RWPE1 (cell line): ENCODE measurements at regions not wholly inside any gene's neighbourhood (a gene's known extent, or its start where the extent isn't known, plus 50 kb on each side); places are given as distances from the start of the nearest gene placed in this dataset.
A peak's percentile ranks its signal among the peaks of the same experiment; 100 is the strongest.
"Not testable (repeated sequence)": the region's sequence is repeated elsewhere in the genome, so short reads cannot be mapped to it uniquely, and the experiment has no call there.

Experiments used
- CTCF ChIA-PET: fragments of 350-600 bp; sonication (Branson Sonifier 250); formaldehyde crosslinking; extraction: SDS; loops from one replicate; lab custom pipeline; 2021; lab: Yijun Ruan, JAX
- POLR2A ChIA-PET: fragments of 400-600 bp; formaldehyde crosslinking; extraction: SDS; loops from one replicate; lab custom pipeline; 2020; ENCODE audit warnings: antibody characterized with exemption; ENCODE audit not compliant: low non-redundant PET; lab: Yijun Ruan, JAX
- DNase-seq: peaks from one replicate; pipeline ENCODE4 v3.0.0; 2012; ENCODE audit warnings: low spot score
- H3K27ac ChIP-seq: fragments of 450-650 bp; 2 replicates; pipeline ENCODE4 v1.5.1; 2017
- TF ChIP-seq, protein P1 (sequence below): fragments of 450-650 bp; conservative IDR thresholded peaks from 2 replicates; pipeline ENCODE4 v1.5.1; 2017; ENCODE audit warnings: low read depth, mild to moderate bottlenecking

- H3K27ac ChIP-seq: no peak overlapping the region
- TF ChIP-seq, protein P1, sequence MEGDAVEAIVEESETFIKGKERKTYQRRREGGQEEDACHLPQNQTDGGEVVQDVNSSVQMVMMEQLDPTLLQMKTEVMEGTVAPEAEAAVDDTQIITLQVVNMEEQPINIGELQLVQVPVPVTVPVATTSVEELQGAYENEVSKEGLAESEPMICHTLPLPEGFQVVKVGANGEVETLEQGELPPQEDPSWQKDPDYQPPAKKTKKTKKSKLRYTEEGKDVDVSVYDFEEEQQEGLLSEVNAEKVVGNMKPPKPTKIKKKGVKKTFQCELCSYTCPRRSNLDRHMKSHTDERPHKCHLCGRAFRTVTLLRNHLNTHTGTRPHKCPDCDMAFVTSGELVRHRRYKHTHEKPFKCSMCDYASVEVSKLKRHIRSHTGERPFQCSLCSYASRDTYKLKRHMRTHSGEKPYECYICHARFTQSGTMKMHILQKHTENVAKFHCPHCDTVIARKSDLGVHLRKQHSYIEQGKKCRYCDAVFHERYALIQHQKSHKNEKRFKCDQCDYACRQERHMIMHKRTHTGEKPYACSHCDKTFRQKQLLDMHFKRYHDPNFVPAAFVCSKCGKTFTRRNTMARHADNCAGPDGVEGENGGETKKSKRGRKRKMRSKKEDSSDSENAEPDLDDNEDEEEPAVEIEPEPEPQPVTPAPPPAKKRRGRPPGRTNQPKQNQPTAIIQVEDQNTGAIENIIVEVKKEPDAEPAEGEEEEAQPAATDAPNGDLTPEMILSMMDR: no peak
- ChIA-PET CTCF (interaction anchor here (0.6 kb wide), 1 partner anchor 10 kb away, joined by 4 read pairs; no protein-coding TSS in a partner anchor), POLR2A (no interaction called here)
- DNase-seq: no peak
Measured at GRCh38 chr5:110855961-110856360, 117.2 kb downstream of the SLC25A46 start.

- no peak overlapping the region for H3K27ac ChIP-seq
- POLR2A ChIA-PET: no interaction called here
- TF ChIP-seq, protein P1: no peak; the same call in 1 of the 2 replicates
- CTCF ChIA-PET: interaction anchor here (0.6 to 0.8 kb wide), 5 partner anchors 10 to 690 kb away, joined by 3 to 4 read pairs (median 4); no protein-coding TSS in a partner anchor
- peak; percentile 36 for DNase-seq
Measured at GRCh38 chr5:110865400-110866094, 126.7 kb downstream of the SLC25A46 start.

DNA sequence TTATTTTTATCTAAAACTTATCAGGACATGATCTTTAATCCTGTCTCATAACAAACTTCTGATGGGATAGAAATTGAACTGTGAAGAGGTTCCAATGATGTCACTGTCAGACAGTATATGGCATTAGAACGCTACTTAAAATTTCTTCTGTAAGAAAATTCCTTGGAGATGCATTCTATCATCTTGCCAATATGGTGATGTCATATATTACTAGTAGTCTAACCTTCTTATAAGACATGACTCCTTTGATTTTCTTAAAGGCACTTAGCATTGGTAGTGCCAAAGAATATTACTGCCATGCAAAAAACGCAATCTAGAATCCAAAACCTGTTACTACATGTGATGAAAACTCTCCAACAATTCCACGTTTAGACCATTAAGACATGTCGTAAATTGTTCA is 131.1 kb downstream of the SLC25A46 start:
- DNase-seq: no peak
- POLR2A ChIA-PET: no interaction called here
- no peak overlapping the region for H3K27ac ChIP-seq
- TF ChIP-seq, protein P1: no peak
- CTCF ChIA-PET: interaction anchor here (0.6 kb wide), 1 partner anchor 1325 kb away, joined by 3 read pairs; no protein-coding TSS in a partner anchor

DNA sequence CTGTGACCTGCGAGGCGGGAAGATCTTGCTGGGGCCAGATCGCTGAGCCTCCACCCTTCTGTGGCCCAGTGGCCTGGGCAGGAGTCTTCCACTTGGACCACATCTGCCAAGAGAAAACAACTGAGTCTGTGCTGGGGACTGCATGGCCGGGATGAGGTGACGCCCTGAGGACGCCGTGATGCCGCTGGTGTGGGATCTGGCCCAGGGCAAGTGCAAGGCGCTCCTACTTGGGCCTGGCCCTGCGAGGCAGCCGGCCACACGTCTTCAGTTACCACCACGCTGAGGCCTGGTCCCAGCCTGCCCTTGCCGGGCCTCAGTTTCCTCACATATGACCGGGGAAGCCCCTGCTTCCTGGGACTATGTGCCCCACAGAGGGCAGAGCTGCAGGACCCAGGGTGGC is 133.4 kb downstream of the SLC25A46 start:
- no peak overlapping the region for H3K27ac ChIP-seq
- ChIA-PET CTCF (no interaction called here), POLR2A (no interaction called here)
- TF ChIP-seq, protein P1: no peak
- no peak for DNase-seq

GRCh38 chr5:110872963-110873362 is 134.2 kb downstream of the SLC25A46 start:
- CTCF ChIA-PET: no interaction called here
- TF ChIP-seq, protein P1: no peak
- no peak overlapping the region for H3K27ac ChIP-seq
- DNase-seq: no peak
- POLR2A ChIA-PET: no interaction called here

DNA sequence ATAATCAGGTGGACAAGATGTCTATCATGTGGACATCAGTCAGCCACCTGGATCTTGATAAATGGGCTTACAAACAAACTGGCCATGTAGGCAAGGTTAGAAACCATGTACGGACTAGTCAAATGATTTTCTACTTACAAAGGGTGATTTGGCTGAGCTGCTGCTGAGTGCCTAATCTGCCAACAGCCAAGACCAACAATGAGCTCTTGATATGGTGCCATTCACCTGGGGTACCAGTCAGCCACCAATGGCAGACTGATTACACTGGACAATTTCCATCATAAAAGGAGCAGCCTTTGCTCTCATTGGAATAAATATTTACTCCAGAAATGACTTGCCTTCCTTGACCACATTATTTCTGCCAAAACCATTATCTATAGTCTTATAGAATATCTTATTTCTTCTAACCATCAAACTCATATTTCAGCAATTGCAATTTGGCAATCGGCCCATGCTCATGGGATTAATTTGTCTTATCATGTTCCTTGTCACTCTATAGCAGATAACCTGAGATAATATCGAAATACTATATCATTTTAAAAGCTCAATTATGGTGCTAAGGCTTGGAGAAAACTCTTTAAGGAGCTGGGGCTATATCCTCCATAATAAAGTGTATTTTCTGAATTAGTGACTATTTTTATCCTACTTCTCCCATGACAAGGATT is 135.1 kb downstream of the SLC25A46 start:
- CTCF ChIA-PET: no interaction called here
- DNase-seq: no peak
- POLR2A ChIA-PET: no interaction called here
- H3K27ac ChIP-seq: no peak overlapping the region
- TF ChIP-seq, protein P1: no peak

GRCh38 chr5:110875115-110875514 is 136.3 kb downstream of the SLC25A46 start:
- POLR2A ChIA-PET, H3K27ac ChIP-seq, DNase-seq: not testable (repeated sequence)
- CTCF ChIA-PET: interaction anchor here (0.6 kb wide), 1 partner anchor 10 kb away, joined by 4 read pairs; no protein-coding TSS in a partner anchor
